ENCODE measurements at regions not wholly inside any gene's neighbourhood (a gene's known extent, or its start where the extent isn't known, plus 50 kb on each side); places are given as distances from the start of the nearest gene placed in this dataset.

- Histone ChIP-seq H3K4me3 (ENCODE audit: low read length in 3 of 3) (no peak overlapping the region), H3K4me1 (ENCODE audit: control insufficient read depth in 3 of 3, insufficient read depth in 3 of 3, low read length in 3 of 3) (no peaks in the 10 kb centered on the region), H3K36me3 (ENCODE audit: control insufficient read depth in 3 of 3, insufficient read depth in 3 of 3, low read length in 3 of 3) (no peaks in the 10 kb centered on the region), H3K27me3 (ENCODE audit: control insufficient read depth in 3 of 3, insufficient read depth in 3 of 3, low read length in 3 of 3) (no peaks in the 10 kb centered on the region), H3K9ac (ENCODE audit: low read depth in 1 of 3, low read length in 3 of 3) (no peak overlapping the region), H3K27ac (ENCODE audit: low read depth, low read length) (no peak overlapping the region), H3K9me3 (ENCODE audit: control insufficient read depth in 3 of 3, low read length in 3 of 3) (no peaks in the 10 kb centered on the region)
Measured at GRCh38 chr5:125370461-125371205, 624.2 kb upstream of the ZNF608 start.

GRCh38 chr5:125372694-125373631, 626.5 kb upstream of the ZNF608 start:
- no peaks in the 10 kb centered on the region for H3K27me3 ChIP-seq (ENCODE audit: control insufficient read depth in 3 of 3, insufficient read depth in 3 of 3, low read length in 3 of 3)
- H3K9me3 ChIP-seq (ENCODE audit: control insufficient read depth in 3 of 3, low read length in 3 of 3) = no peaks in the 10 kb centered on the region
- H3K27ac ChIP-seq (ENCODE audit: low read depth, low read length) = no peak overlapping the region
- no peak overlapping the region for H3K4me3 ChIP-seq (ENCODE audit: low read length in 3 of 3)
- no peak overlapping the region for H3K9ac ChIP-seq (ENCODE audit: low read depth in 1 of 3, low read length in 3 of 3)
- H3K4me1 ChIP-seq (ENCODE audit: control insufficient read depth in 3 of 3, insufficient read depth in 3 of 3, low read length in 3 of 3) = no peaks in the 10 kb centered on the region
- H3K36me3 ChIP-seq (ENCODE audit: control insufficient read depth in 3 of 3, insufficient read depth in 3 of 3, low read length in 3 of 3) = no peaks in the 10 kb centered on the region

GRCh38 chr5:125375143-125375542, 628.7 kb upstream of the ZNF608 start:
- Histone ChIP-seq H3K27me3 (ENCODE audit: control insufficient read depth in 3 of 3, insufficient read depth in 3 of 3, low read length in 3 of 3) (no peaks in the 10 kb centered on the region), H3K9ac (ENCODE audit: low read depth in 1 of 3, low read length in 3 of 3) (no peak overlapping the region), H3K4me3 (ENCODE audit: low read length in 3 of 3) (no peak overlapping the region), H3K9me3 (ENCODE audit: control insufficient read depth in 3 of 3, low read length in 3 of 3) (no peaks in the 10 kb centered on the region), H3K36me3 (ENCODE audit: control insufficient read depth in 3 of 3, insufficient read depth in 3 of 3, low read length in 3 of 3) (no peaks in the 10 kb centered on the region), H3K27ac (ENCODE audit: low read depth, low read length) (no peak overlapping the region), H3K4me1 (ENCODE audit: control insufficient read depth in 3 of 3, insufficient read depth in 3 of 3, low read length in 3 of 3) (no peaks in the 10 kb centered on the region)

- no peak overlapping the region for H3K27ac ChIP-seq (ENCODE audit: low read depth, low read length)
- H3K27me3 ChIP-seq (ENCODE audit: control insufficient read depth in 3 of 3, insufficient read depth in 3 of 3, low read length in 3 of 3) = no peaks in the 10 kb centered on the region
- H3K9me3 ChIP-seq (ENCODE audit: control insufficient read depth in 3 of 3, low read length in 3 of 3) = no peaks in the 10 kb centered on the region
- no peaks in the 10 kb centered on the region for H3K4me1 ChIP-seq (ENCODE audit: control insufficient read depth in 3 of 3, insufficient read depth in 3 of 3, low read length in 3 of 3)
- H3K9ac ChIP-seq (ENCODE audit: low read depth in 1 of 3, low read length in 3 of 3) = no peak overlapping the region
- no peak overlapping the region for H3K4me3 ChIP-seq (ENCODE audit: low read length in 3 of 3)
- no peaks in the 10 kb centered on the region for H3K36me3 ChIP-seq (ENCODE audit: control insufficient read depth in 3 of 3, insufficient read depth in 3 of 3, low read length in 3 of 3)
Measured at GRCh38 chr5:125376059-125376641, 629.7 kb upstream of the ZNF608 start.

GRCh38 chr5:125377141-125377540, 630.7 kb upstream of the ZNF608 start:
- no peaks in the 10 kb centered on the region for H3K9me3 ChIP-seq (ENCODE audit: control insufficient read depth in 3 of 3, low read length in 3 of 3)
- no peaks in the 10 kb centered on the region for H3K36me3 ChIP-seq (ENCODE audit: control insufficient read depth in 3 of 3, insufficient read depth in 3 of 3, low read length in 3 of 3)
- no peak overlapping the region for H3K4me3 ChIP-seq (ENCODE audit: low read length in 3 of 3)
- no peak overlapping the region for H3K9ac ChIP-seq (ENCODE audit: low read depth in 1 of 3, low read length in 3 of 3)
- no peaks in the 10 kb centered on the region for H3K27me3 ChIP-seq (ENCODE audit: control insufficient read depth in 3 of 3, insufficient read depth in 3 of 3, low read length in 3 of 3)
- no peak overlapping the region for H3K27ac ChIP-seq (ENCODE audit: low read depth, low read length)
- no peaks in the 10 kb centered on the region for H3K4me1 ChIP-seq (ENCODE audit: control insufficient read depth in 3 of 3, insufficient read depth in 3 of 3, low read length in 3 of 3)

GRCh38 chr5:125381290-125381689, 634.9 kb upstream of the ZNF608 start:
- no peak overlapping the region for H3K4me3 ChIP-seq (ENCODE audit: low read length in 3 of 3)
- H3K27me3 ChIP-seq (ENCODE audit: control insufficient read depth in 3 of 3, insufficient read depth in 3 of 3, low read length in 3 of 3) = no peaks in the 10 kb centered on the region
- no peak overlapping the region for H3K9ac ChIP-seq (ENCODE audit: low read depth in 1 of 3, low read length in 3 of 3)
- H3K36me3 ChIP-seq (ENCODE audit: control insufficient read depth in 3 of 3, insufficient read depth in 3 of 3, low read length in 3 of 3) = no peaks in the 10 kb centered on the region
- no peak overlapping the region for H3K27ac ChIP-seq (ENCODE audit: low read depth, low read length)
- H3K9me3 ChIP-seq (ENCODE audit: control insufficient read depth in 3 of 3, low read length in 3 of 3) = no peaks in the 10 kb centered on the region
- H3K4me1 ChIP-seq (ENCODE audit: control insufficient read depth in 3 of 3, insufficient read depth in 3 of 3, low read length in 3 of 3) = no peaks in the 10 kb centered on the region

- H3K27ac ChIP-seq (ENCODE audit: low read depth, low read length) = no peak overlapping the region
- no peaks in the 10 kb centered on the region for H3K27me3 ChIP-seq (ENCODE audit: control insufficient read depth in 3 of 3, insufficient read depth in 3 of 3, low read length in 3 of 3)
- H3K9me3 ChIP-seq (ENCODE audit: control insufficient read depth in 3 of 3, low read length in 3 of 3) = no peaks in the 10 kb centered on the region
- no peaks in the 10 kb centered on the region for H3K36me3 ChIP-seq (ENCODE audit: control insufficient read depth in 3 of 3, insufficient read depth in 3 of 3, low read length in 3 of 3)
- no peaks in the 10 kb centered on the region for H3K4me1 ChIP-seq (ENCODE audit: control insufficient read depth in 3 of 3, insufficient read depth in 3 of 3, low read length in 3 of 3)
- H3K4me3 ChIP-seq (ENCODE audit: low read length in 3 of 3) = no peak overlapping the region
- no peak overlapping the region for H3K9ac ChIP-seq (ENCODE audit: low read depth in 1 of 3, low read length in 3 of 3)
Measured at GRCh38 chr5:125384071-125384470, 637.6 kb upstream of the ZNF608 start.

- H3K4me3 ChIP-seq (ENCODE audit: low read length in 3 of 3) = no peak overlapping the region
- no peaks in the 10 kb centered on the region for H3K27me3 ChIP-seq (ENCODE audit: control insufficient read depth in 3 of 3, insufficient read depth in 3 of 3, low read length in 3 of 3)
- no peaks in the 10 kb centered on the region for H3K9me3 ChIP-seq (ENCODE audit: control insufficient read depth in 3 of 3, low read length in 3 of 3)
- H3K9ac ChIP-seq (ENCODE audit: low read depth in 1 of 3, low read length in 3 of 3) = no peak overlapping the region
- H3K4me1 ChIP-seq (ENCODE audit: control insufficient read depth in 3 of 3, insufficient read depth in 3 of 3, low read length in 3 of 3) = no peaks in the 10 kb centered on the region
- no peaks in the 10 kb centered on the region for H3K36me3 ChIP-seq (ENCODE audit: control insufficient read depth in 3 of 3, insufficient read depth in 3 of 3, low read length in 3 of 3)
- H3K27ac ChIP-seq (ENCODE audit: low read depth, low read length) = no peak overlapping the region
Measured at GRCh38 chr5:125390326-125390725, 643.9 kb upstream of the ZNF608 start.

- Histone ChIP-seq H3K4me1 (ENCODE audit: control insufficient read depth in 3 of 3, insufficient read depth in 3 of 3, low read length in 3 of 3) (no peaks in the 10 kb centered on the region), H3K27ac (ENCODE audit: low read depth, low read length) (no peak overlapping the region), H3K4me3 (ENCODE audit: low read length in 3 of 3) (no peak overlapping the region), H3K9me3 (ENCODE audit: control insufficient read depth in 3 of 3, low read length in 3 of 3) (peaks cover 0 to 5% (median 0%) of the 10 kb centered on the region in 3 donors), H3K36me3 (ENCODE audit: control insufficient read depth in 3 of 3, insufficient read depth in 3 of 3, low read length in 3 of 3) (no peaks in the 10 kb centered on the region), H3K27me3 (ENCODE audit: control insufficient read depth in 3 of 3, insufficient read depth in 3 of 3, low read length in 3 of 3) (no peaks in the 10 kb centered on the region), H3K9ac (ENCODE audit: low read depth in 1 of 3, low read length in 3 of 3) (no peak overlapping the region)
Measured at GRCh38 chr5:125393221-125393815, 646.9 kb upstream of the ZNF608 start.
